GM23338 (cell line): ENCODE measurements at regions not wholly inside any gene's neighbourhood (a gene's known extent, or its start where the extent isn't known, plus 50 kb on each side); places are given as distances from the start of the nearest gene placed in this dataset.

Source experiments
- ATAC-seq: fragments of 200-7000 bp; cut with Tn5 transposase; 3 replicates; pipeline ENCODE4 v1.9.1; 2020
- DNase-seq: peaks from one replicate; pipeline ENCODE4 v3.0.0-alpha.2; 2015; ENCODE audit warnings: low spot score
- H2AFZ ChIP-seq: fragments of 200-600 bp; sonication (generic); 2 replicates; pipeline ENCODE4 v1.8.0; 2016; ENCODE audit warnings: antibody characterized with exemption, mild to moderate bottlenecking, moderate library complexity
- H3F3A ChIP-seq: fragments of 200-600 bp; sonication (generic); replicated peaks from 2 replicates; pipeline ENCODE4 v1.8.0; 2017; ENCODE audit warnings: antibody characterized with exemption, mixed run types, low read depth
- H3K27ac ChIP-seq: fragments of 200-600 bp; sonication (generic); 2 replicates; pipeline ENCODE4 v1.6.1; 2016; ENCODE audit warnings: low read depth
- H3K27me3 ChIP-seq: fragments of 200-600 bp; sonication (generic); 2 replicates; pipeline ENCODE4 v1.8.0; 2016; ENCODE audit warnings: mild to moderate bottlenecking, mixed run types, moderate library complexity; ENCODE audit not compliant: insufficient read depth
- H3K36me3 ChIP-seq: fragments of 200-600 bp; sonication (generic); 2 replicates; pipeline ENCODE4 v1.8.0; 2016; ENCODE audit warnings: mild to moderate bottlenecking; ENCODE audit not compliant: insufficient read depth
- H3K4me1 ChIP-seq: fragments of 200-600 bp; sonication (generic); 2 replicates; pipeline ENCODE4 v1.8.0; 2016; ENCODE audit warnings: mild to moderate bottlenecking, moderate library complexity; ENCODE audit not compliant: insufficient read depth
- H3K4me2 ChIP-seq: fragments of 200-600 bp; sonication (generic); 2 replicates; pipeline ENCODE4 v1.7.1; 2017; ENCODE audit warnings: mixed run types
- H3K4me3 ChIP-seq: fragments of 200-600 bp; sonication (generic); 2 replicates; pipeline ENCODE4 v1.6.1; 2016; ENCODE audit warnings: mixed run types
- H3K79me2 ChIP-seq: fragments of 200-600 bp; sonication (generic); replicated peaks from 2 replicates; pipeline ENCODE4 v1.8.0; 2017; ENCODE audit warnings: mild to moderate bottlenecking; ENCODE audit not compliant: insufficient read depth
- H3K9me2 ChIP-seq: fragments of 200-600 bp; sonication (generic); 2 replicates; pipeline ENCODE4 v1.8.0; 2017; ENCODE audit not compliant: insufficient read depth
- H4K20me1 ChIP-seq: fragments of 200-600 bp; sonication (generic); replicated peaks from 2 replicates; pipeline ENCODE4 v1.8.0; 2017; ENCODE audit warnings: mild to moderate bottlenecking; ENCODE audit not compliant: insufficient read depth
- H3K27ac Mint-ChIP-seq: 2 replicates; pipeline ENCODE4 v1.8.0; 2020; ENCODE audit warnings: inconsistent platforms, mild to moderate bottlenecking, moderate library complexity, mixed read lengths
- H3K27me3 Mint-ChIP-seq: 3 replicates; pipeline ENCODE4 v1.8.0; 2022; ENCODE audit warnings: low read depth, mild to moderate bottlenecking, moderate library complexity, mixed read lengths, inconsistent platforms; ENCODE audit not compliant: insufficient read depth, poor library complexity
- H3K36me3 Mint-ChIP-seq: 3 replicates; pipeline ENCODE4 v1.8.0; 2021; ENCODE audit warnings: low read depth, mild to moderate bottlenecking, inconsistent platforms, moderate library complexity, mixed read lengths
- H3K4me1 Mint-ChIP-seq: 3 replicates; pipeline ENCODE4 v1.8.0; 2020; ENCODE audit warnings: mild to moderate bottlenecking, inconsistent platforms, mixed read lengths
- H3K4me3 Mint-ChIP-seq: 3 replicates; pipeline ENCODE4 v1.8.0; 2021; ENCODE audit warnings: moderate library complexity, mild to moderate bottlenecking, inconsistent platforms, mixed read lengths
- H3K9me3 Mint-ChIP-seq: 3 replicates; pipeline ENCODE4 v1.8.0; 2020; ENCODE audit warnings: moderate library complexity, mild to moderate bottlenecking, inconsistent platforms, mixed read lengths
- EZH2 ChIP-seq: fragments of 200-600 bp; sonication (generic); IDR thresholded peaks from one replicate; pipeline ENCODE4 v1.8.0; 2017; ENCODE audit warnings: antibody characterized with exemption, mild to moderate bottlenecking, low read depth; ENCODE audit not compliant: unreplicated experiment
- EZH2phosphoT487 ChIP-seq: fragments of 200-600 bp; sonication (generic); IDR thresholded peaks from one replicate; pipeline ENCODE4 v1.8.1; 2018; ENCODE audit warnings: antibody characterized with exemption; ENCODE audit not compliant: unreplicated experiment
- JUNB ChIP-seq: IDR thresholded peaks from one replicate; pipeline ENCODE4 v1.6.1; 2016; ENCODE audit warnings: antibody characterized with exemption; ENCODE audit not compliant: unreplicated experiment
- NANOG ChIP-seq: IDR thresholded peaks from 2 replicates; pipeline ENCODE4 v1.6.1; 2016; ENCODE audit warnings: antibody characterized with exemption, borderline replicate concordance
- POLR2AphosphoS5 ChIP-seq: IDR thresholded peaks from 2 replicates; pipeline ENCODE4 v1.6.1; 2016; ENCODE audit warnings: antibody characterized with exemption, low read depth
- STAT1 ChIP-seq: IDR thresholded peaks from one replicate; pipeline ENCODE4 v1.6.1; 2016; ENCODE audit warnings: antibody characterized with exemption; ENCODE audit not compliant: unreplicated experiment
- ZNF114 ChIP-seq: fragments of 250-450 bp; sonication (Bioruptor Pico); IDR thresholded peaks from 2 replicates; pipeline ENCODE4 v1.5.0; 2020; ENCODE audit warnings: mild to moderate bottlenecking, moderate library complexity
- ZNF331 ChIP-seq: fragments of 250-450 bp; sonication (Bioruptor Pico); IDR thresholded peaks from 2 replicates; pipeline ENCODE4 v1.5.0; 2020; ENCODE audit warnings: low read depth, mild to moderate bottlenecking, moderate library complexity
- ZNF462 ChIP-seq: fragments of 250-450 bp; sonication (Bioruptor Pico); IDR thresholded peaks from 2 replicates; pipeline ENCODE4 v1.5.0; 2020; ENCODE audit warnings: mild to moderate bottlenecking, moderate library complexity

DNA sequence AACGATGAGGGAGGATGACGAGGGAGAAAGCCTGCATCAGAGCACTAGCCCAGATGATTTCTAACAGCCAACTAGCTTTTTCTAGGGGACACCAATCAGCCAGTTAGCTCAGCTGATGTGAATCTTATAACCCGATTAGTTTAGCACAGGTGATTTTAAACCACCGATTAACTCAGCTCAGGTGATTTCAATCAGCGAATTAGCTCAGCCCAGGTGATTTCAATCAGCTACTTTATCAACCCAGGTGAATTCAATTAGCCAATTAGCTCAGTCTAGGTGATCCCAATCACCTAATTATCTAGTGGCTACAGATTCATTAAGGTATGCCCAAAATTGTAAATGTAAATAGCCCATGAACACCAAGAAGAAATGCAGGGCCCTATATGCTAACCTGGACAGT is 146.9 kb downstream of the ZNF486 start:
- ATAC-seq: no peak
- no peaks in the 10 kb centered on the region for H3K36me3 ChIP-seq
- no peak overlapping the region for H3K4me3 ChIP-seq
- no peaks in the 10 kb centered on the region for H3K9me2 ChIP-seq
- no peak for TF ChIP-seq ZNF114 (CRISPR knock-in tag)
- no peak for TF ChIP-seq EZH2
- TF ChIP-seq ZNF462: no peak
- no peak for TF ChIP-seq EZH2phosphoT487
- TF ChIP-seq ZNF331: no peak
- TF ChIP-seq NANOG: no peak
- no peak for TF ChIP-seq STAT1
- no peaks in the 10 kb centered on the region for H3K27me3 ChIP-seq
- H3K4me2 ChIP-seq: no peak overlapping the region
- no peaks in the 10 kb centered on the region for H4K20me1 ChIP-seq
- no peak overlapping the region for H3K27ac Mint-ChIP-seq
- peak overlapping the region; percentile 76 for H2AFZ ChIP-seq
- no peak for DNase-seq
- H3K27ac ChIP-seq: no peak overlapping the region
- no peaks in the 10 kb centered on the region for H3F3A ChIP-seq
- H3K27me3 Mint-ChIP-seq: no peaks in the 10 kb centered on the region
- no peaks in the 10 kb centered on the region for H3K4me1 Mint-ChIP-seq
- no peaks in the 10 kb centered on the region for H3K4me1 ChIP-seq
- no peaks in the 10 kb centered on the region for H3K79me2 ChIP-seq
- H3K9me3 Mint-ChIP-seq: no peaks in the 10 kb centered on the region
- H3K4me3 Mint-ChIP-seq: no peak overlapping the region
- no peaks in the 10 kb centered on the region for H3K36me3 Mint-ChIP-seq

DNA sequence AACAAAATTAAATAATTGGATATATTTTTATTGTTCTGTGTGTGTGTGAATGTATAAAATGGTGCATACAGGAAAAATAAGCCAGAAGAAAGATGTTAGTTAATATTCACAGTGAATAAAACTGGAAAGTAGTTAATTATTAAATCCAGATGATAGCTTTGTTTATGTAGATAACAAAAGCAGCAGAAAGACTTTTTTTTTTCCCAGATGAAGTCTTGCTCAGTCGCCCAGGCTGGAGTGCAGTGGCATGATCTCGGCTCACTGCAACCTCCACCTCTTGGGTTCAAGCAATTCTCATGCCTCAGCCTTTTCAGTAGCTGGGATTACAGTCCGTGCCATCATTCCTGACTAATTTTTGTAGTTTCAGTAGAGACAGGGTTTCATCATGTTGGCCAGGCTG is 140.1 kb downstream of the ZNF486 start:
- no peak overlapping the region for H3K4me2 ChIP-seq
- Mint-ChIP-seq H3K4me1 (no peaks in the 10 kb centered on the region), H3K4me3 (no peak overlapping the region), H3K27me3 (no peaks in the 10 kb centered on the region), H3K36me3 (no peaks in the 10 kb centered on the region), H3K27ac (no peak overlapping the region), H3K9me3 (no peaks in the 10 kb centered on the region)
- H3K4me1 ChIP-seq: no peaks in the 10 kb centered on the region
- H4K20me1 ChIP-seq: no peaks in the 10 kb centered on the region
- no peak overlapping the region for H3K4me3 ChIP-seq
- ATAC-seq (no peak), DNase-seq (no peak)
- H3K27me3 ChIP-seq: no peaks in the 10 kb centered on the region
- H2AFZ ChIP-seq: no peak overlapping the region
- H3K79me2 ChIP-seq: no peaks in the 10 kb centered on the region
- H3K36me3 ChIP-seq: no peaks in the 10 kb centered on the region
- H3F3A ChIP-seq: no peaks in the 10 kb centered on the region
- H3K27ac ChIP-seq: no peak overlapping the region
- H3K9me2 ChIP-seq: no peaks in the 10 kb centered on the region
- no peak for TF ChIP-seq NANOG
- no peak for TF ChIP-seq JUNB
- TF ChIP-seq POLR2AphosphoS5: no peak
- no peak for TF ChIP-seq ZNF462
